ENCODE measurements at regions not wholly inside any gene's neighbourhood (a gene's known extent, or its start where the extent isn't known, plus 50 kb on each side); places are given as distances from the start of the nearest gene placed in this dataset.

DNA sequence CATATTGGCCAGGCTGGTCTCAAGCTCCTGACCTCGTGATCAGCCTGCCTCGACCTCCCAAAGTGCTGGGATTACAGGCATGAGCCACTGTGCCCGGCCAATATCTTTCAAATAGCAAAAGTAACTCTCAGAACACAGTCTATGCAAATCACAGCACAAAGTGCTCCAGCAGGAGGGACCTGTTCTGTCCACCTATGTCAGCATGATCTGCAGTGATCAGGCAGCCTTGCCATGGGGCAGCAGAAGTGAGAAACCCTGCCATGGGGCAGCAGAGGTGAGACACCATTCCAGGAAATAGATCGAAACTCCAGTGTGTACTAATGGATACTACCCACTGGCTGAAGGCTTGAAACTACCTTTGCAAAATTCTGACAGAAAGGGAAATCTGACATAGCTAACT lies 78.5 kb upstream of the EIF5 start:
- ATAC-seq (no peak), DNase-seq (no peak)
- intact Hi-C loops (cut with DNase I) = no loop called here
- WGBS = 89% methylated on average over 4 of the region's 4 CpGs
- H3K4me3 ChIP-seq (ENCODE audit: low read length) = no peak overlapping the region
- H3K27me3 ChIP-seq (ENCODE audit: control insufficient read depth, insufficient read depth) = no peaks in the 10 kb centered on the region
- H3K27ac ChIP-seq (ENCODE audit: low read length) = no peak overlapping the region
- H3K4me1 ChIP-seq (ENCODE audit: control insufficient read depth, insufficient read depth, low read length) = no peaks in the 10 kb centered on the region
- no peaks in the 10 kb centered on the region for H3K9me3 ChIP-seq (ENCODE audit: control insufficient read depth, low read length)

DNA sequence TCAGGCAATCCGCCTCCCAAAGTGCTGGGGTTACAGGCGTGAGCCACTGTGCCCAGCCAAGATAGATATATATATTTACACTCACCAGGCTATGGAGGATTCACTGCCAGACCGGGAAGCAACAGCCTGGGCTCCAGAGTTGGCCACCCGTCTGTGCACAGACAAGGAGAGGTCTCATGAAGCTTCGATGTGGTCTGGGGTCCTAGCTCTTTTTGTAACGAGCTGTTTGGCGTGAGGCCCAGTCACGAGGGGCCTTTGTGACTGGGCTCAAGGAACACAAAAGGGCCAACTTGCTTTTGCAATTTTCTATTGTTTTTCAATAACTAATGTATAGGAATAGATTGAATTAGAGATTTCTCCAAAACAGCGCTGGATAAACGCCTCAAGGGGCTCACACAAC lies 77.6 kb upstream of the EIF5 start:
- H3K4me1 ChIP-seq (ENCODE audit: control insufficient read depth, insufficient read depth, low read length) = no peaks in the 10 kb centered on the region
- 63% methylated on average over 10 of the region's 10 CpGs for WGBS
- H3K9me3 ChIP-seq (ENCODE audit: control insufficient read depth, low read length) = no peaks in the 10 kb centered on the region
- H3K4me3 ChIP-seq (ENCODE audit: low read length) = no peak overlapping the region
- intact Hi-C loops (cut with DNase I) = no loop called here
- no peak for DNase-seq
- no peak overlapping the region for H3K27ac ChIP-seq (ENCODE audit: low read length)
- no peaks in the 10 kb centered on the region for H3K27me3 ChIP-seq (ENCODE audit: control insufficient read depth, insufficient read depth)
- no peak for ATAC-seq

DNA sequence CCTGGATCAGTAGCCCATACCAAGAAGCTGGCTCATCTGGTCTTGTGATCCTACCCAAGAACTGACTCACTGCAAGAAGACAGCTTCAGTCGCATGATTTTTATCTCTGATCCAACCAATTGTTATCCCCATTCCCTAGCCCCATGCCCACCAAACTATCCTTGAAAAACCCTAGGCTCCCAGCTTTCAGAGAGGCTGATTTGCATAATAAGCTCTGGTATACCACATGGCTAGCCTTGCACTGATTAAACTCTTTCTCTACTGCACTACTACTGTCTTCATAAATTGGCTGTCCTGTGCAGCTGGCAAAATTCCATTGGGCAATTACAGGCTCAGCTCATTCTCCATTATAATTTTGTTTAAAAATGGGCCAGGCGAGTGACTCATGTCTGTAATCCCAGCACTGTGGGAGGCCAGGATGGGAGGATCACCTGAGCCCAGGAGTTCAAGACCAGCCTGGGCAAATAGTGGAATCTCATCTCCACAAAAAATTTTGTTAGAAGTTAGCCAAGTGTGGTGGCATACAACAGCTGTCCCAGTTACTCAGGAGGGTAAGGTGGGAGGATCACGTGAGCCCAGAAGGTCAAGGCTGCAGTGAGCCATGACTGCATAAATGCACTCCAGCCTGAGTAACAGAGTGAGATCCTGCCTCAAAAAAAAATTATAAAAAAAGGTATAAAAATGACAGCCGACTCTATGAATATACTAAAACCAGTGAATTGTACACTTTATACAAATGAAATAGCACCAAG lies 76.7 kb upstream of the EIF5 start:
- ATAC-seq (no peak), DNase-seq (no peak)
- intact Hi-C loops (cut with DNase I) = no loop called here
- H3K9me3 ChIP-seq (ENCODE audit: control insufficient read depth, low read length) = no peaks in the 10 kb centered on the region
- H3K4me3 ChIP-seq (ENCODE audit: low read length) = no peak overlapping the region
- WGBS = 94% methylated on average over 4 of the region's 4 CpGs
- H3K27ac ChIP-seq (ENCODE audit: low read length) = no peak overlapping the region
- H3K27me3 ChIP-seq (ENCODE audit: control insufficient read depth, insufficient read depth) = no peaks in the 10 kb centered on the region
- no peaks in the 10 kb centered on the region for H3K4me1 ChIP-seq (ENCODE audit: control insufficient read depth, insufficient read depth, low read length)

DNA sequence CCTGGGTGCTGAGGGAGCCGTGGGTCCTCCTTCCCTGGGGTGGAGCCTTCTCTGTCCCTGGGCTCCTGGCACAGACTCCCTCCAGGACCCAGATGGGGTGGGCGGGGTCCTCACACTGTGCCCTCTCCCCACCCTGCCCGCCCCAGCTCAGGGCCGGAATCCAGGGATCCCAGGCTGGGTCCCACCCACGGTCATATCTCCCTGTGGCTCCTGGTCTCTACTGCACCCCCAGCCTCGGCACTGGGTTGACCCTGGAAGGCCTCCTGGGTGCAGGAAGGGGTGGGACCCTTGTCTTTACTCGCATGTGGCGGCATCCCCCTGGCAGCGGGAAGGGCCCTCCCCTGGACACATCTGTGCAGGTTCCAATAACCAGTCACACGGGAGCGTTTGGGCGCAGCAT lies 75.8 kb upstream of the EIF5 start:
- H3K4me1 ChIP-seq (ENCODE audit: control insufficient read depth, insufficient read depth, low read length) = no peaks in the 10 kb centered on the region
- no peak for ATAC-seq
- H3K4me3 ChIP-seq (ENCODE audit: low read length) = no peak overlapping the region
- no peak overlapping the region for H3K27ac ChIP-seq (ENCODE audit: low read length)
- intact Hi-C loops (cut with DNase I) = no loop called here
- H3K9me3 ChIP-seq (ENCODE audit: control insufficient read depth, low read length) = no peaks in the 10 kb centered on the region
- WGBS = 84% methylated on average over 12 of the region's 12 CpGs
- no peak for DNase-seq
- no peaks in the 10 kb centered on the region for H3K27me3 ChIP-seq (ENCODE audit: control insufficient read depth, insufficient read depth)

GRCh38 chr14:103259184-103259583 lies 74.9 kb upstream of the EIF5 start:
- DNase-seq (no peak), ATAC-seq (no peak)
- Histone ChIP-seq H3K9me3 (ENCODE audit: control insufficient read depth, low read length) (no peaks in the 10 kb centered on the region), H3K4me1 (ENCODE audit: control insufficient read depth, insufficient read depth, low read length) (no peaks in the 10 kb centered on the region), H3K27me3 (ENCODE audit: control insufficient read depth, insufficient read depth) (no peaks in the 10 kb centered on the region), H3K27ac (ENCODE audit: low read length) (no peak overlapping the region), H3K4me3 (ENCODE audit: low read length) (no peak overlapping the region)
- WGBS = 94% methylated on average over 10 of the region's 10 CpGs
- intact Hi-C loops (cut with DNase I) = no loop called here

GRCh38 chr14:103259801-103260628 lies 74.0 kb upstream of the EIF5 start:
- WGBS = 44% methylated on average over 19 of the region's 19 CpGs
- H3K27me3 ChIP-seq (ENCODE audit: control insufficient read depth, insufficient read depth) = no peaks in the 10 kb centered on the region

GRCh38 chr14:103260629-103261124 lies 73.4 kb upstream of the EIF5 start:
- H3K27ac ChIP-seq (ENCODE audit: low read length) = peak overlapping the region; percentile 83
- H3K27me3 ChIP-seq (ENCODE audit: control insufficient read depth, insufficient read depth) = no peaks in the 10 kb centered on the region
- intact Hi-C loops (cut with DNase I) = no loop called here
- peak; percentile 51 to 84 (median 82) for DNase-seq
- peak overlapping the region; percentile 62 for H3K4me3 ChIP-seq (ENCODE audit: low read length)
- 7% methylated on average over 9 of the region's 9 CpGs for WGBS
- ATAC-seq = peak; percentile 93 to 95
- no peaks in the 10 kb centered on the region for H3K4me1 ChIP-seq (ENCODE audit: control insufficient read depth, insufficient read depth, low read length)
- H3K9me3 ChIP-seq (ENCODE audit: control insufficient read depth, low read length) = no peaks in the 10 kb centered on the region

More at GRCh38 chr14:103259801-103260628, 74.0 kb upstream of the EIF5 start:
- Histone ChIP-seq H3K4me1 (ENCODE audit: control insufficient read depth, insufficient read depth, low read length) (no peaks in the 10 kb centered on the region), H3K9me3 (ENCODE audit: control insufficient read depth, low read length) (no peaks in the 10 kb centered on the region), H3K27ac (ENCODE audit: low read length) (peak overlapping the region; percentile 83), H3K4me3 (ENCODE audit: low read length) (peak overlapping the region; percentile 62)
- ATAC-seq (peak; percentile 55 to 65), DNase-seq (peak in 1 of 3 donors; percentile 65)
- intact Hi-C loops (cut with DNase I) = no loop called here

DNA sequence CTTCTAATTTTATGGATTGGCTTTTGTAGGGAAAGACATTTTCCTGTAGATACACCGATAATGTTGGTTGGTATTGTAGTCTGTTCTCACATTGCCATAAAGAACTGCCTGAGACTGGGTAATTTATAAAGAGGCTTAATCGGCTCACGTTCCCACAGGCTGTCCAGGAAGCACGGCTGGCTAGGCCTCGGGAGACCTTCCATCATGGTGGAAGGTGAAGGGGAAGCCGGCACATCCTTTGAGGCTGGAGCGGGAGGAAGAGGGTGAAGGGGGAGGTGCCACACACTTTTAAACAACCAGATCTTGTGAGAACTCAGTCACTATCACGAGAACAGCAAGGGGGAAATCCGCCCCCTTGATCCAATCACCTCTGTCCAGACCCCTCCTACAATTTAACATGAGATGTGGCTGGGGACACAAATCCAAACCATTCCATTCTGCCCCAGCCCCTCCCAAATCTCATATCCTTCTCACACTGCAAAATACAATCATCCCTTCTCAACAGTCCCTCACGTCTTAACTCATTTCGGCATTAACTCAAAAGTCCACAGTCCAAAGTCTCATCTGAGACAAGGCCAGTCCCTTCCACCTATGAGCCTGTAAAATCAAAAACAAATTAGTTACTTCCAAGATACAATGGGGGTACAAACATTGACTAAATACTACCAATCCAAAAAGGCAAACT lies 66.7 kb upstream of the EIF5 start:
- WGBS = 76% methylated on average over 11 of the region's 11 CpGs
- H3K27me3 ChIP-seq (ENCODE audit: control insufficient read depth, insufficient read depth) = no peaks in the 10 kb centered on the region
- no peak overlapping the region for H3K4me3 ChIP-seq (ENCODE audit: low read length)
- intact Hi-C loops (cut with DNase I) = no loop called here
- no peak overlapping the region for H3K27ac ChIP-seq (ENCODE audit: low read length)
- no peak for DNase-seq
- ATAC-seq = no peak
- no peaks in the 10 kb centered on the region for H3K9me3 ChIP-seq (ENCODE audit: control insufficient read depth, low read length)
- no peaks in the 10 kb centered on the region for H3K4me1 ChIP-seq (ENCODE audit: control insufficient read depth, insufficient read depth, low read length)

- Histone ChIP-seq H3K4me1 (ENCODE audit: control insufficient read depth, insufficient read depth, low read length) (no peaks in the 10 kb centered on the region), H3K27me3 (ENCODE audit: control insufficient read depth, insufficient read depth) (no peaks in the 10 kb centered on the region), H3K9me3 (ENCODE audit: control insufficient read depth, low read length) (no peaks in the 10 kb centered on the region), H3K27ac (ENCODE audit: low read length) (no peak overlapping the region), H3K4me3 (ENCODE audit: low read length) (no peak overlapping the region)
- WGBS = 95% methylated on average over 7 of the region's 7 CpGs
- ATAC-seq = no peak
- intact Hi-C loops (cut with DNase I) = no loop called here
- DNase-seq = no peak
Measured at GRCh38 chr14:103271189-103271588, 62.8 kb upstream of the EIF5 start.

DNA sequence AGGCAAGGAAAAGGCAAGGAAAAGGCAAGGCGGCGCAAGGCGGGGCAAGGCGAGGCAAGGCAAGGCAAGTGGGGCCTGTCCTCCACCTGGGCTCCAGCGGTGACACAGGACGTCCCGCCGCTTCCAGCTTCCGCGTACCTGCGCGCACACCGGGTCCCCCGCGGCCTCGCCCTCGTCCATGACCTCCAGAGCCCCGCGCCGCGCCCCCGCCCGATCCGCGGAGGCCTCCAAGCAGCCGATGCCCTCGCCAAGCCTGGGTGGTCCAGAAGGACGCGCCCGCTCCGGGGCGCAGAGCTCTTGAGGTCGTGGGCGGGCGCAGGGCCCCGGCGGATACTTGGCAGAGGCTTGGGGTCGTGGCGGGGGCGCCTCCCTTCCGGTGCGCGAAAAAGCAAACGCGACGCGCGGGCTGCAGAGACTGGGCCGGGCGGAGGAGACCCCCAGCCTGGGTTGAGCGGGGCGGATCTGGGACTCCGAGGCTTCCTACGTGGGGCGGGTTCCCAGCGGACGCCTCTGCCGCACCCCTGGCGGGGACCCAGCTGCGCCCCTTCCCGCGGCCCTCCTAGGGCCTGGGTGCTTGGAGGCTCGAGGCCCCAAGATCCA lies 60.8 kb upstream of the EIF5 start:
- no peaks in the 10 kb centered on the region for H3K4me1 ChIP-seq (ENCODE audit: control insufficient read depth, insufficient read depth, low read length)
- ATAC-seq = peak; percentile 51 to 57
- H3K27ac ChIP-seq (ENCODE audit: low read length) = no peak overlapping the region
- WGBS = 3% methylated on average over 63 of the region's 63 CpGs
- H3K4me3 ChIP-seq (ENCODE audit: low read length) = peak overlapping the region; percentile 16
- intact Hi-C loops (cut with DNase I) = no loop called here
- no peaks in the 10 kb centered on the region for H3K9me3 ChIP-seq (ENCODE audit: control insufficient read depth, low read length)
- H3K27me3 ChIP-seq (ENCODE audit: control insufficient read depth, insufficient read depth) = no peaks in the 10 kb centered on the region
- DNase-seq = peak in 2 of 3 donors; percentile 68 to 69

Measured in right cardiac atrium (tissue), 5 donors.